OCI-LY7 (cell line): ENCODE measurements at regions not wholly inside any gene's neighbourhood (a gene's known extent, or its start where the extent isn't known, plus 50 kb on each side); places are given as distances from the start of the nearest gene placed in this dataset.

ENCODE experiments used
- BruUV-seq: library from RNA; stranded (reverse); fragments of 400-500 nt; replicated peaks from 2 replicates; lab custom pipeline; 2021; lab: Mats Ljungman, UMichigan
- CTCF ChIA-PET: fragments of 300-600 bp; sonication (Branson Sonifier 250); formaldehyde crosslinking; loops from one replicate; lab custom pipeline; 2022; ENCODE audit warnings: antibody characterized with exemption; ENCODE audit not compliant: unreplicated experiment; lab: Charles Lee
- POLR2A ChIA-PET: fragments of 300-600 bp; sonication (Branson Sonifier 250); formaldehyde crosslinking; loops from one replicate; lab custom pipeline; 2022; ENCODE audit warnings: antibody characterized with exemption; lab: Charles Lee
- DNase-seq: peaks from one replicate; pipeline ENCODE4 v3.0.0-alpha.2; 2015; ENCODE audit warnings: low spot score
- H2AFZ ChIP-seq: fragments of 200-600 bp; sonication (generic), shearing (Covaris generic); 2 replicates; pipeline ENCODE4 v1.6.1; 2014; ENCODE audit warnings: mild to moderate bottlenecking, antibody characterized with exemption, low read length, moderate library complexity
- H3K27ac ChIP-seq: fragments of 200-600 bp; sonication (generic); 2 replicates; pipeline ENCODE4 v1.5.1; 2014; ENCODE audit warnings: mixed run types, low read depth, mild to moderate bottlenecking, moderate library complexity, low read length, inconsistent platforms; ENCODE audit not compliant: poor library complexity, severe bottlenecking
- H3K36me3 ChIP-seq: fragments of 200-600 bp; sonication (generic); 2 replicates; pipeline ENCODE4 v1.6.1; 2014; ENCODE audit warnings: mild to moderate bottlenecking, antibody characterized with exemption, low read length, moderate library complexity, mixed read lengths; ENCODE audit not compliant: insufficient read depth
- H3K4me1 ChIP-seq: fragments of 200-600 bp; sonication (generic); 2 replicates; pipeline ENCODE4 v1.5.1; 2014; ENCODE audit warnings: mild to moderate bottlenecking, low read length; ENCODE audit not compliant: insufficient read depth, poor library complexity, severe bottlenecking
- H3K4me2 ChIP-seq: fragments of 200-600 bp; sonication (generic); 2 replicates; pipeline ENCODE4 v1.6.1; 2014; ENCODE audit warnings: mild to moderate bottlenecking, low read length
- H3K4me3 ChIP-seq: fragments of 200-600 bp; sonication (generic); 2 replicates; pipeline ENCODE4 v1.5.1; 2014; ENCODE audit warnings: mild to moderate bottlenecking, low read depth, low read length; ENCODE audit not compliant: poor library complexity, severe bottlenecking
- H3K79me2 ChIP-seq: fragments of 200-600 bp; sonication (generic); 2 replicates; pipeline ENCODE4 v1.6.1; 2016; ENCODE audit warnings: low read depth, mild to moderate bottlenecking, low read length, moderate library complexity, mixed read lengths; ENCODE audit not compliant: insufficient read depth
- H3K9me2 ChIP-seq: fragments of 200-600 bp; sonication (generic); 2 replicates; pipeline ENCODE4 v1.6.1; 2016; ENCODE audit warnings: mild to moderate bottlenecking, low read length, mixed read lengths; ENCODE audit not compliant: insufficient read depth
- H3K9me3 ChIP-seq: fragments of 200-600 bp; sonication (generic); 2 replicates; pipeline ENCODE4 v1.6.1; 2014; ENCODE audit warnings: mild to moderate bottlenecking, mixed run types, low read length, mixed read lengths
- H4K20me1 ChIP-seq: fragments of 200-600 bp; sonication (generic); 2 replicates; pipeline ENCODE4 v1.6.1; 2014; ENCODE audit warnings: mild to moderate bottlenecking, antibody characterized with exemption, low read length, moderate library complexity, mixed read lengths; ENCODE audit not compliant: insufficient read depth
- EZH2phosphoT487 ChIP-seq: fragments of 200-600 bp; sonication (generic); IDR thresholded peaks from 2 replicates; pipeline ENCODE4 v1.6.1; 2018; ENCODE audit warnings: low read depth, borderline replicate concordance, mild to moderate bottlenecking, mixed run types, antibody characterized with exemption, low read length, moderate library complexity, mixed read lengths
- intact Hi-C: fragments of 100-400 bp; cut with micrococcal nuclease; formaldehyde crosslinking; loops from one replicate; pipeline ENCODE4 v1.10.0; 2022; ENCODE audit not compliant: unreplicated experiment
- TF ChIP-seq, protein P1 (sequence below): fragments of 200-600 bp; sonication (generic); conservative IDR thresholded peaks from 2 replicates; pipeline ENCODE4 v1.5.1; 2014; ENCODE audit warnings: mild to moderate bottlenecking, antibody characterized with exemption, low read length, moderate library complexity, mixed read lengths

DNA sequence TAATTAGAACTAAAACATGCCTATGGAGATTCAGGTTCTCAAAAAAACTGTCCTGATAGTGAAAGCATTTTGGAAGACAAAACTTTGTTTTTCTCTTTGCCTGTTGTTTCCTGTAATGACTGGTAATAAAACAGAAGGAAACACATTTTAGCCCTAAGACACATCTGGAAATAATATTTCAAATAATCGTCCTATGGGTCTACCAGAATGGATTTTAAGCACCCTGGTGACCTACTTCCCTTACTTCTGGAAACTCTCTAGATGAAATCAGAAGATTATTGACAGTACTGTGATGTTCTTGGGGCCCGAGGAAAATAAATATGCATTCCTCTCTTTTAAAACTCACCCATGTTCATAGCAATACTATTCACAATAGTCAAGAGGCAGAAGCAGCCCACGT lies 110.1 kb upstream of the TLE4 start:
- Histone ChIP-seq H3K9me3 (no peaks in the 10 kb centered on the region), H3K36me3 (no peaks in the 10 kb centered on the region), H3K4me3 (no peak overlapping the region), H3K79me2 (no peaks in the 10 kb centered on the region), H3K9me2 (no peaks in the 10 kb centered on the region), H3K27ac (no peak overlapping the region), H2AFZ (no peak overlapping the region), H3K4me2 (no peak overlapping the region), H4K20me1 (no peaks in the 10 kb centered on the region), H3K4me1 (no peaks in the 10 kb centered on the region)
- DNase-seq = no peak
- ChIA-PET POLR2A (no interaction called here), CTCF (no interaction called here)
- intact Hi-C loops = no loop called here
- TF ChIP-seq EZH2phosphoT487 = no peak
- TF ChIP-seq, protein P1, sequence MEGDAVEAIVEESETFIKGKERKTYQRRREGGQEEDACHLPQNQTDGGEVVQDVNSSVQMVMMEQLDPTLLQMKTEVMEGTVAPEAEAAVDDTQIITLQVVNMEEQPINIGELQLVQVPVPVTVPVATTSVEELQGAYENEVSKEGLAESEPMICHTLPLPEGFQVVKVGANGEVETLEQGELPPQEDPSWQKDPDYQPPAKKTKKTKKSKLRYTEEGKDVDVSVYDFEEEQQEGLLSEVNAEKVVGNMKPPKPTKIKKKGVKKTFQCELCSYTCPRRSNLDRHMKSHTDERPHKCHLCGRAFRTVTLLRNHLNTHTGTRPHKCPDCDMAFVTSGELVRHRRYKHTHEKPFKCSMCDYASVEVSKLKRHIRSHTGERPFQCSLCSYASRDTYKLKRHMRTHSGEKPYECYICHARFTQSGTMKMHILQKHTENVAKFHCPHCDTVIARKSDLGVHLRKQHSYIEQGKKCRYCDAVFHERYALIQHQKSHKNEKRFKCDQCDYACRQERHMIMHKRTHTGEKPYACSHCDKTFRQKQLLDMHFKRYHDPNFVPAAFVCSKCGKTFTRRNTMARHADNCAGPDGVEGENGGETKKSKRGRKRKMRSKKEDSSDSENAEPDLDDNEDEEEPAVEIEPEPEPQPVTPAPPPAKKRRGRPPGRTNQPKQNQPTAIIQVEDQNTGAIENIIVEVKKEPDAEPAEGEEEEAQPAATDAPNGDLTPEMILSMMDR = no peak
- no TSS peak for BruUV-seq

GRCh38 chr9:79465156-79465555 lies 106.6 kb upstream of the TLE4 start:
- POLR2A ChIA-PET = interaction anchor here (0.6 to 0.8 kb wide), 2 partner anchors 10 to 196 kb away, joined by 3 read pairs; no protein-coding TSS in a partner anchor

GRCh38 chr9:79469164-79469563 lies 102.6 kb upstream of the TLE4 start:
- no peak for DNase-seq
- CTCF ChIA-PET = interaction anchor here (1.0 kb wide), 1 partner anchor 22 kb away, joined by 3 read pairs; no protein-coding TSS in a partner anchor
- no peak overlapping the region for H3K4me2 ChIP-seq
- no peaks in the 10 kb centered on the region for H4K20me1 ChIP-seq
- intact Hi-C loops = no loop called here
- H3K9me3 ChIP-seq = no peaks in the 10 kb centered on the region
- no TSS peak for BruUV-seq
- H3K27ac ChIP-seq = no peak overlapping the region
- no peak overlapping the region for H2AFZ ChIP-seq
- POLR2A ChIA-PET = interaction anchor here (0.7 kb wide), 1 partner anchor 43 kb away, joined by 3 read pairs; no protein-coding TSS in a partner anchor
- TF ChIP-seq, protein P1 = no peak
- no peak for TF ChIP-seq EZH2phosphoT487
- no peaks in the 10 kb centered on the region for H3K36me3 ChIP-seq
- H3K9me2 ChIP-seq = no peaks in the 10 kb centered on the region
- H3K4me1 ChIP-seq = no peaks in the 10 kb centered on the region
- no peak overlapping the region for H3K4me3 ChIP-seq
- no peaks in the 10 kb centered on the region for H3K79me2 ChIP-seq

More at GRCh38 chr9:79465156-79465555, 106.6 kb upstream of the TLE4 start:
- Histone ChIP-seq H3K4me3 (no peak overlapping the region), H3K27ac (no peak overlapping the region), H2AFZ (no peak overlapping the region), H3K9me2 (no peaks in the 10 kb centered on the region), H3K9me3 (no peaks in the 10 kb centered on the region), H4K20me1 (no peaks in the 10 kb centered on the region), H3K4me2 (no peak overlapping the region), H3K79me2 (no peaks in the 10 kb centered on the region), H3K36me3 (no peaks in the 10 kb centered on the region), H3K4me1 (no peaks in the 10 kb centered on the region)
- intact Hi-C loops = no loop called here
- TF ChIP-seq EZH2phosphoT487 = no peak
- TF ChIP-seq, protein P1 = no peak
- CTCF ChIA-PET = interaction anchor here (0.7 kb wide), 1 partner anchor 10 kb away, joined by 3 read pairs; no protein-coding TSS in a partner anchor
- no TSS peak for BruUV-seq
- DNase-seq = no peak
